NCI-H2227 (cell line): ENCODE measurements at regions not wholly inside any gene's neighbourhood (a gene's known extent, or its start where the extent isn't known, plus 50 kb on each side); places are given as distances from the start of the nearest gene placed in this dataset.

Experiments used
- DNase-seq: peaks from one replicate; lab custom pipeline; 2025; ENCODE audit not compliant: unreplicated experiment; lab: John Stamatoyannopoulos, UW

GRCh38 chr5:89756955-89757354, 652.6 kb downstream of the CETN3 start:
- no peak for DNase-seq

- no peak for DNase-seq
Measured at GRCh38 chr5:89755024-89755423, 654.5 kb downstream of the CETN3 start.

- DNase-seq = no peak
Measured at GRCh38 chr5:89735082-89735481, 674.5 kb downstream of the CETN3 start.

- DNase-seq = no peak
Measured at GRCh38 chr5:89733772-89734171, 675.8 kb downstream of the CETN3 start.

- peak; percentile 4 for DNase-seq
Measured at GRCh38 chr5:89729623-89730301, 679.8 kb downstream of the CETN3 start.

GRCh38 chr5:89728750-89729149, 680.8 kb downstream of the CETN3 start:
- DNase-seq = no peak

- DNase-seq = peak; percentile 55
Measured at GRCh38 chr5:89728134-89728533, 681.4 kb downstream of the CETN3 start.

GRCh38 chr5:89724379-89725095, 685.0 kb downstream of the CETN3 start:
- DNase-seq = no peak

- no peak for DNase-seq
Measured at GRCh38 chr5:89723907-89724306, 685.6 kb downstream of the CETN3 start.

GRCh38 chr5:89722538-89722937, 687.0 kb downstream of the CETN3 start:
- no peak for DNase-seq

- no peak for DNase-seq
Measured at GRCh38 chr5:89721931-89722330, 687.6 kb downstream of the CETN3 start.

GRCh38 chr5:89721353-89721752, 688.2 kb downstream of the CETN3 start:
- DNase-seq = no peak

GRCh38 chr5:89712134-89712700, 697.3 kb downstream of the CETN3 start:
- no peak for DNase-seq

- DNase-seq = no peak
Measured at GRCh38 chr5:89711526-89711925, 698.0 kb downstream of the CETN3 start.

GRCh38 chr5:89710006-89710405, 699.5 kb downstream of the CETN3 start:
- no peak for DNase-seq

GRCh38 chr5:89707891-89708290, 701.7 kb downstream of the CETN3 start:
- no peak for DNase-seq

GRCh38 chr5:89706731-89707130, 702.8 kb downstream of the CETN3 start:
- no peak for DNase-seq

GRCh38 chr5:89703817-89704216, 705.7 kb downstream of the CETN3 start:
- DNase-seq = no peak

- DNase-seq = no peak
Measured at GRCh38 chr5:89698028-89698427, 711.5 kb downstream of the CETN3 start.

- DNase-seq = no peak
Measured at GRCh38 chr5:89697581-89697980, 712.0 kb downstream of the CETN3 start.

GRCh38 chr5:89695371-89695770, 714.2 kb downstream of the CETN3 start:
- no peak for DNase-seq

- no peak for DNase-seq
Measured at GRCh38 chr5:89694026-89694550, 715.5 kb downstream of the CETN3 start.
